ENCODE measurements at regions not wholly inside any gene's neighbourhood (a gene's known extent, or its start where the extent isn't known, plus 50 kb on each side); places are given as distances from the start of the nearest gene placed in this dataset.

- DNase-seq: no peak
- H3K27ac ChIP-seq: no peak overlapping the region
- intact Hi-C loops (cut with DNase I; ENCODE audit: low total_unique reads): no loop called here
- no peaks in the 10 kb centered on the region for H3K36me3 ChIP-seq
- no peak overlapping the region for H3K4me3 ChIP-seq
- 78 to 85% (median 81%) methylated on average over 4 of the region's 4 CpGs for WGBS, 5 donors
- H3K4me1 ChIP-seq: no peaks in the 10 kb centered on the region
- TF ChIP-seq CTCF (IDR thresholded peaks at IDR 0.05 in 8 of 11, conservative IDR thresholded peaks at IDR 0.05 in 3 of 11) (no peak), POLR2A (IDR thresholded peaks at IDR 0.05) (no peak), POLR2AphosphoS5 (IDR thresholded peaks at IDR 0.05) (no peak)
- no peaks in the 10 kb centered on the region for H3K27me3 ChIP-seq (replicated peaks in 1 of 7)
- no peaks in the 10 kb centered on the region for H3K9me3 ChIP-seq
Measured at GRCh38 chr6:101120747-101121146, 239.6 kb upstream of the ASCC3 start.

GRCh38 chr6:101125380-101125971 is 244.3 kb upstream of the ASCC3 start:
- Histone ChIP-seq H3K9me3 (peaks cover 0 to 5% (median 0%) of the 10 kb centered on the region in 8 donors), H3K4me3 (no peak overlapping the region), H3K36me3 (no peaks in the 10 kb centered on the region), H3K27ac (no peak overlapping the region), H3K27me3 (replicated peaks in 1 of 7) (no peaks in the 10 kb centered on the region), H3K4me1 (no peaks in the 10 kb centered on the region)
- no peak for DNase-seq
- intact Hi-C loops (cut with DNase I; ENCODE audit: low total_unique reads): no loop called here
- TF ChIP-seq POLR2AphosphoS5 (IDR thresholded peaks at IDR 0.05) (no peak), CTCF (IDR thresholded peaks at IDR 0.05 in 8 of 11, conservative IDR thresholded peaks at IDR 0.05 in 3 of 11) (no peak), POLR2A (IDR thresholded peaks at IDR 0.05) (no peak)
- WGBS, 5 donors: 71 to 82% (median 75%) methylated on average over 3 of the region's 3 CpGs

GRCh38 chr6:101126501-101126900 is 245.4 kb upstream of the ASCC3 start:
- Histone ChIP-seq H3K36me3 (no peaks in the 10 kb centered on the region), H3K9me3 (peaks cover 0 to 5% (median 0%) of the 10 kb centered on the region in 8 donors), H3K4me1 (no peaks in the 10 kb centered on the region), H3K27ac (no peak overlapping the region), H3K27me3 (replicated peaks in 1 of 7) (no peaks in the 10 kb centered on the region), H3K4me3 (no peak overlapping the region)
- intact Hi-C loops (cut with DNase I; ENCODE audit: low total_unique reads): no loop called here
- TF ChIP-seq POLR2AphosphoS5 (IDR thresholded peaks at IDR 0.05) (no peak), CTCF (IDR thresholded peaks at IDR 0.05 in 8 of 11, conservative IDR thresholded peaks at IDR 0.05 in 3 of 11) (no peak), POLR2A (IDR thresholded peaks at IDR 0.05) (no peak)
- no peak for DNase-seq
- 45 to 89% (median 65%) methylated on average over 3 of the region's 3 CpGs for whole genome bisulfite sequencing, 5 donors

- H3K27ac ChIP-seq: no peak overlapping the region
- no peaks in the 10 kb centered on the region for H3K27me3 ChIP-seq (replicated peaks in 1 of 7)
- H3K4me3 ChIP-seq: no peak overlapping the region
- peaks cover 0 to 5% (median 0%) of the 10 kb centered on the region in 8 donors for H3K9me3 ChIP-seq
- intact Hi-C loops (cut with DNase I; ENCODE audit: low total_unique reads): no loop called here
- 88 to 95% (median 93%) methylated on average over 1 of the region's 1 CpG for WGBS, 5 donors
- H3K4me1 ChIP-seq: no peaks in the 10 kb centered on the region
- H3K36me3 ChIP-seq: no peaks in the 10 kb centered on the region
- TF ChIP-seq POLR2AphosphoS5 (IDR thresholded peaks at IDR 0.05): no peak
- no peak for DNase-seq
Measured at GRCh38 chr6:101129851-101130250, 248.7 kb upstream of the ASCC3 start.

- Histone ChIP-seq H3K27ac (no peak overlapping the region), H3K4me3 (no peak overlapping the region), H3K9me3 (no peaks in the 10 kb centered on the region), H3K4me1 (no peaks in the 10 kb centered on the region), H3K27me3 (replicated peaks in 1 of 7) (no peaks in the 10 kb centered on the region), H3K36me3 (no peaks in the 10 kb centered on the region)
- no peak for DNase-seq
- no peak for TF ChIP-seq POLR2A (IDR thresholded peaks at IDR 0.05)
- TF ChIP-seq CTCF (IDR thresholded peaks at IDR 0.05 in 8 of 11, conservative IDR thresholded peaks at IDR 0.05 in 3 of 11): no peak
- TF ChIP-seq POLR2AphosphoS5 (IDR thresholded peaks at IDR 0.05): no peak
- WGBS, 5 donors: 92 to 96% (median 94%) methylated on average over 3 of the region's 3 CpGs
- intact Hi-C loops (cut with DNase I; ENCODE audit: low total_unique reads): no loop called here
Measured at GRCh38 chr6:101146389-101146788, 247.1 kb upstream of the GRIK2 start.
